Keratinocyte (primary cell): ENCODE measurements at regions not wholly inside any gene's neighbourhood (a gene's known extent, or its start where the extent isn't known, plus 50 kb on each side); places are given as distances from the start of the nearest gene placed in this dataset.

ENCODE experiments used
- EZH2 ChIP-seq: IDR thresholded peaks from one replicate; pipeline ENCODE4 v1.6.1; 2012; ENCODE audit warnings: inconsistent platforms, mild to moderate bottlenecking, low read length, moderate library complexity
- TF ChIP-seq, protein P1 (sequence below), 3 experiments: IDR thresholded peaks in 1 of 3; conservative IDR thresholded peaks in 1 of 3; optimal IDR thresholded peaks in 1 of 3; 2 replicates in 2 of 3; 3 replicates in 1 of 3; pipeline versions ENCODE3 to v1.5.1; 2011; ENCODE audit warnings: low read length in 3 of 3, mild to moderate bottlenecking in 3 of 3, moderate library complexity in 2 of 3, control low read depth in 1 of 3, inconsistent platforms in 1 of 3; ENCODE audit not compliant: insufficient read depth in 2 of 3; ENCODE audit errors: extremely low read depth in 1 of 3

DNA sequence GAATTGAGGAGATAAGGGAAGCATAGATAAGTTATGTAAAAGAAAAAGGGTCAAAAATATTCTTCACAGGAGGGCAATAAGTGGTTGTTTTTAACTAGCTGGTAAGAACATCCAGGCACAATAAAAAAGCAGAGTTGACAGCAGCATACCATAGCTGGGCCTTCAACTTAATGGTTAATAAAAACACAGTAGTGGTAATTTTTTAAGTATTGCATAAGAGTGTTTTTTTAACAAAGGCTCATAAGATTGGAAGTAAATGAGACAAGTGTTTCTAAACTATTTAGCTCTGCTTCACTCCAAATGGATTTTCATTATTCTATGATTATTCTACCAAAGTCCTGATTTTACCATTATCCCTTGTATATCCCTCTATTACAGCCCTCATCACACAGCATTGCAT lies 140.1 kb upstream of the TSPAN8 start:
- TF ChIP-seq, protein P1, sequence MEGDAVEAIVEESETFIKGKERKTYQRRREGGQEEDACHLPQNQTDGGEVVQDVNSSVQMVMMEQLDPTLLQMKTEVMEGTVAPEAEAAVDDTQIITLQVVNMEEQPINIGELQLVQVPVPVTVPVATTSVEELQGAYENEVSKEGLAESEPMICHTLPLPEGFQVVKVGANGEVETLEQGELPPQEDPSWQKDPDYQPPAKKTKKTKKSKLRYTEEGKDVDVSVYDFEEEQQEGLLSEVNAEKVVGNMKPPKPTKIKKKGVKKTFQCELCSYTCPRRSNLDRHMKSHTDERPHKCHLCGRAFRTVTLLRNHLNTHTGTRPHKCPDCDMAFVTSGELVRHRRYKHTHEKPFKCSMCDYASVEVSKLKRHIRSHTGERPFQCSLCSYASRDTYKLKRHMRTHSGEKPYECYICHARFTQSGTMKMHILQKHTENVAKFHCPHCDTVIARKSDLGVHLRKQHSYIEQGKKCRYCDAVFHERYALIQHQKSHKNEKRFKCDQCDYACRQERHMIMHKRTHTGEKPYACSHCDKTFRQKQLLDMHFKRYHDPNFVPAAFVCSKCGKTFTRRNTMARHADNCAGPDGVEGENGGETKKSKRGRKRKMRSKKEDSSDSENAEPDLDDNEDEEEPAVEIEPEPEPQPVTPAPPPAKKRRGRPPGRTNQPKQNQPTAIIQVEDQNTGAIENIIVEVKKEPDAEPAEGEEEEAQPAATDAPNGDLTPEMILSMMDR (optimal IDR thresholded peaks at IDR 0.05 in 1 of 3, IDR thresholded peaks at IDR 0.05 in 1 of 3, conservative IDR thresholded peaks at IDR 0.05 in 1 of 3; ENCODE audit: extremely low read depth in 1 of 3, insufficient read depth in 2 of 3, low read length in 3 of 3) = no peak
- no peak for TF ChIP-seq EZH2
